ENCODE measurements at regions not wholly inside any gene's neighbourhood (a gene's known extent, or its start where the extent isn't known, plus 50 kb on each side); places are given as distances from the start of the nearest gene placed in this dataset.

DNA sequence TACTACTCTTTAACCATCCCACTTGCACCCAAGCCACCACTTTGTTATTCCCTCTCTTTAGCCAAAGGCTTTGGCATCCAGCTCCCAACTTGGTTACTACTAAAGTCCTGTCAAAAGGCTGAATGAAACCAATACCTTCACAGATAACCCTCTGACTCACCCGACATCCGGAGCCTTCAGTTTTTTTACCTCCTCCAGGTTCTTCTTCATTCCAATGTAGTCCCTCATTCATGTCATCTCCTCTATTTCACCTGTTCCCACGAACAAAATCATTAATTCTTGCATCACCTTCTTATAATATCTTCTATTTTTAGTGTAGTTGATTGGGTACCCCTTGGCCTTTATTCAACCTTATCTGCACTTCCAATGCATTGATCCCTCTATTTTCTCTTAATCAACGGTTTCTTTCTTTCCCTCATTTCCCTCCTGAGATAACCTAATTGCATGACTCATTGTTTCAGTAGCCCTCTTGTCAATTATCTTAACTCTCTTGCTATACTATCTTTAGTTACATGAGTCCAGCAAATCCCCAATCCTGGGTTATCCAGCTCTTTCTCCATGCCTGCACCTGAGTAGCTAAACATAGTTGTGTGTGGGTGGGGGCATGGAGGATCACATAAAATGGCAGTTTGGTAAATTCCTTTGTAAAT is 87.2 kb upstream of the COL1A2 start:
- Histone ChIP-seq H3K9me3 (replicated peaks in 1 of 2; ENCODE audit: control insufficient read depth in 1 of 2, insufficient read depth in 1 of 2, low read length in 2 of 2) (no peaks in the 10 kb centered on the region), H2AFZ (ENCODE audit: insufficient read depth, low read depth, low read length, poor library complexity, severe bottlenecking) (no peak overlapping the region), H3K27ac (ENCODE audit: low read depth in 1 of 2, low read length in 2 of 2) (no peak overlapping the region), H4K20me1 (ENCODE audit: insufficient read depth, low read length) (no peaks in the 10 kb centered on the region), H3K27me3 (ENCODE audit: control insufficient read depth in 2 of 2, insufficient read depth in 2 of 2, low read length in 2 of 2) (no peaks in the 10 kb centered on the region), H3K79me2 (ENCODE audit: insufficient read depth, low read length) (no peaks in the 10 kb centered on the region), H3K4me2 (replicated peaks; ENCODE audit: extremely low read depth, low read length, poor library complexity, severe bottlenecking) (no peak overlapping the region), H3K9ac (ENCODE audit: insufficient read depth, low read length, poor library complexity, severe bottlenecking) (no peak overlapping the region), H3K4me3 (replicated peaks in 1 of 3; ENCODE audit: low read depth in 2 of 3, low read length in 3 of 3) (no peak overlapping the region), H3K36me3 (replicated peaks in 1 of 2; ENCODE audit: control insufficient read depth in 1 of 2, insufficient read depth in 2 of 2, low read length in 2 of 2) (no peaks in the 10 kb centered on the region), H3K4me1 (ENCODE audit: control insufficient read depth in 1 of 2, insufficient read depth in 2 of 2, low read length in 2 of 2) (no peaks in the 10 kb centered on the region)
- Mint-ChIP-seq H3K4me1 (no peaks in the 10 kb centered on the region), H3K4me3 (no peak overlapping the region), H3K9me3 (peaks cover 0 to 8% (median 5%) of the 10 kb centered on the region in 7 donors), H3K27me3 (ENCODE audit: low read depth in 3 of 3) (peaks cover 0 to 5% (median 2%) of the 10 kb centered on the region in 3 donors), H3K36me3 (no peaks in the 10 kb centered on the region), H3K27ac (peak overlapping the region in 2 of 7 donors; percentile 11 to 47)
- intact Hi-C loops (cut with micrococcal nuclease): no loop called here
- TF ChIP-seq, protein P1, sequence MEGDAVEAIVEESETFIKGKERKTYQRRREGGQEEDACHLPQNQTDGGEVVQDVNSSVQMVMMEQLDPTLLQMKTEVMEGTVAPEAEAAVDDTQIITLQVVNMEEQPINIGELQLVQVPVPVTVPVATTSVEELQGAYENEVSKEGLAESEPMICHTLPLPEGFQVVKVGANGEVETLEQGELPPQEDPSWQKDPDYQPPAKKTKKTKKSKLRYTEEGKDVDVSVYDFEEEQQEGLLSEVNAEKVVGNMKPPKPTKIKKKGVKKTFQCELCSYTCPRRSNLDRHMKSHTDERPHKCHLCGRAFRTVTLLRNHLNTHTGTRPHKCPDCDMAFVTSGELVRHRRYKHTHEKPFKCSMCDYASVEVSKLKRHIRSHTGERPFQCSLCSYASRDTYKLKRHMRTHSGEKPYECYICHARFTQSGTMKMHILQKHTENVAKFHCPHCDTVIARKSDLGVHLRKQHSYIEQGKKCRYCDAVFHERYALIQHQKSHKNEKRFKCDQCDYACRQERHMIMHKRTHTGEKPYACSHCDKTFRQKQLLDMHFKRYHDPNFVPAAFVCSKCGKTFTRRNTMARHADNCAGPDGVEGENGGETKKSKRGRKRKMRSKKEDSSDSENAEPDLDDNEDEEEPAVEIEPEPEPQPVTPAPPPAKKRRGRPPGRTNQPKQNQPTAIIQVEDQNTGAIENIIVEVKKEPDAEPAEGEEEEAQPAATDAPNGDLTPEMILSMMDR (IDR thresholded peaks at IDR 0.05): no peak
- no peak for DNase-seq
- WGBS (ENCODE audit: insufficient coverage): 96% methylated on average over 3 of the region's 4 CpGs

DNA sequence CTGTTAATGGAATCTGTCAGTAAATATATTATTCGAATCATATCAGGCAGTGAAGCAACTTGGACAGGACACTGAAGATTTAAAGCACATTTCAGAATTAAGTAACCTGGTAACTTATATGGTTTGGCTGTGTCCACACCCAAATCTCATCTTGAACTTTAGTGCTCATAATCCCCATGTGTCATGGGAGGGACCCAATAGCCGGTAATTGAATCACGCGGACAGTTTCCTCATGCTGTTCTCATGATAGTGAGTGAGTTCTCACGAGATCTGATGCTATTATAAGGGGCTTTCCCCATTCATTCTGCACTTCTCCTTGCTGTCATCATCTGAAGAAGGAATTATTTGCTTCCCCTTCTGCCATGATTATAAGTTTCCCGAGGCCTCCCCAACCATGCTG is 83.2 kb upstream of the COL1A2 start:
- peaks cover 0 to 5% (median 2%) of the 10 kb centered on the region in 7 donors for H3K9me3 Mint-ChIP-seq
- no peak overlapping the region for H3K4me3 Mint-ChIP-seq
- intact Hi-C loops (cut with micrococcal nuclease): no loop called here
- H3K36me3 Mint-ChIP-seq: no peaks in the 10 kb centered on the region
- no peaks in the 10 kb centered on the region for H4K20me1 ChIP-seq (ENCODE audit: insufficient read depth, low read length)
- no peaks in the 10 kb centered on the region for H3K9me3 ChIP-seq (replicated peaks in 1 of 2; ENCODE audit: control insufficient read depth in 1 of 2, insufficient read depth in 1 of 2, low read length in 2 of 2)
- H3K4me1 ChIP-seq (ENCODE audit: control insufficient read depth in 1 of 2, insufficient read depth in 2 of 2, low read length in 2 of 2): no peaks in the 10 kb centered on the region
- no peaks in the 10 kb centered on the region for H3K27me3 ChIP-seq (ENCODE audit: control insufficient read depth in 2 of 2, insufficient read depth in 2 of 2, low read length in 2 of 2)
- H3K36me3 ChIP-seq (replicated peaks in 1 of 2; ENCODE audit: control insufficient read depth in 1 of 2, insufficient read depth in 2 of 2, low read length in 2 of 2): no peaks in the 10 kb centered on the region
- peak in 1 of 3 donors; percentile 2 for DNase-seq
- no peak overlapping the region for H3K4me2 ChIP-seq (replicated peaks; ENCODE audit: extremely low read depth, low read length, poor library complexity, severe bottlenecking)
- WGBS (ENCODE audit: insufficient coverage): no CpG with 5 or more reads among the region's 6 CpGs
- no peak overlapping the region for H3K27ac ChIP-seq (ENCODE audit: low read depth in 1 of 2, low read length in 2 of 2)
- H3K79me2 ChIP-seq (ENCODE audit: insufficient read depth, low read length): no peaks in the 10 kb centered on the region
- TF ChIP-seq, protein P1 (IDR thresholded peaks at IDR 0.05): no peak
- H3K27me3 Mint-ChIP-seq (ENCODE audit: low read depth in 3 of 3): peaks cover 2 to 3% (median 2%) of the 10 kb centered on the region in 3 donors
- H3K9ac ChIP-seq (ENCODE audit: insufficient read depth, low read length, poor library complexity, severe bottlenecking): no peak overlapping the region
- no peaks in the 10 kb centered on the region for H3K4me1 Mint-ChIP-seq
- H3K27ac Mint-ChIP-seq: no peak overlapping the region
- no peak overlapping the region for H3K4me3 ChIP-seq (replicated peaks in 1 of 3; ENCODE audit: low read depth in 2 of 3, low read length in 3 of 3)
- no peak overlapping the region for H2AFZ ChIP-seq (ENCODE audit: insufficient read depth, low read depth, low read length, poor library complexity, severe bottlenecking)

Measured in CD14-positive monocyte (primary cell).